SU-DHL-6 (cell line): ENCODE measurements at regions not wholly inside any gene's neighbourhood (a gene's known extent, or its start where the extent isn't known, plus 50 kb on each side); places are given as distances from the start of the nearest gene placed in this dataset.

Experiments used
- H2AFZ ChIP-seq: fragments of 200-600 bp; sonication (generic); 2 replicates; pipeline ENCODE4 v1.6.1; 2014; ENCODE audit warnings: low read depth, mild to moderate bottlenecking, moderate library complexity, mixed read lengths, antibody characterized with exemption, low read length; ENCODE audit not compliant: severe bottlenecking
- H3F3A ChIP-seq: fragments of 200-600 bp; shearing (Covaris generic); 2 replicates; pipeline ENCODE4 v1.6.0; 2016; ENCODE audit warnings: antibody characterized with exemption, mild to moderate bottlenecking; ENCODE audit not compliant: insufficient read depth
- H3K27ac ChIP-seq: fragments of 200-600 bp; sonication (generic); 2 replicates; pipeline ENCODE4 v1.5.1; 2016; ENCODE audit warnings: low read depth, mild to moderate bottlenecking, low read length, moderate library complexity, mixed read lengths
- H3K27me3 ChIP-seq: fragments of 200-600 bp; sonication (generic), shearing (Covaris generic); 2 replicates; pipeline ENCODE4 v1.6.0; 2014; ENCODE audit warnings: mild to moderate bottlenecking, low read length
- H3K36me3 ChIP-seq: fragments of 200-600 bp; sonication (generic); 2 replicates; pipeline ENCODE4 v1.6.1; 2014; ENCODE audit warnings: mild to moderate bottlenecking, low read length, mixed read lengths
- H3K4me2 ChIP-seq: fragments of 300-600, 200-600 bp; shearing (Covaris generic), sonication (generic); 2 replicates; pipeline ENCODE4 v1.6.0; 2014; ENCODE audit warnings: low read length, low read depth, mild to moderate bottlenecking; ENCODE audit not compliant: poor library complexity, severe bottlenecking
- H3K4me3 ChIP-seq: fragments of 200-600 bp; sonication (generic); 2 replicates; pipeline ENCODE4 v1.5.1; 2014; ENCODE audit warnings: antibody characterized with exemption, low read length, mild to moderate bottlenecking, mixed read lengths; ENCODE audit not compliant: insufficient read depth, poor library complexity, severe bottlenecking
- H3K79me2 ChIP-seq: fragments of 200-600 bp; sonication (generic); 2 replicates; pipeline ENCODE4 v1.6.1; 2014; ENCODE audit warnings: mild to moderate bottlenecking, low read length, moderate library complexity; ENCODE audit not compliant: insufficient read depth
- H3K9ac ChIP-seq: fragments of 200-600 bp; sonication (generic); 2 replicates; pipeline ENCODE4 v1.7.0; 2014; ENCODE audit warnings: mild to moderate bottlenecking, low read length
- H3K9me2 ChIP-seq: fragments of 200-600 bp; sonication (generic); replicated peaks from 2 replicates; pipeline ENCODE4 v1.6.1; 2014; ENCODE audit warnings: low read length; ENCODE audit not compliant: insufficient read depth
- H3K9me3 ChIP-seq: fragments of 200-600 bp; sonication (generic); 2 replicates; pipeline ENCODE4 v1.6.1; 2014; ENCODE audit warnings: low read length, mixed read lengths; ENCODE audit not compliant: insufficient read depth
- H4K20me1 ChIP-seq: fragments of 200-600 bp; sonication (generic); 2 replicates; pipeline ENCODE4 v1.6.1; 2014; ENCODE audit warnings: low read depth, mild to moderate bottlenecking, antibody characterized with exemption, low read length, moderate library complexity, mixed read lengths
- EZH2phosphoT487 ChIP-seq: fragments of 200-600 bp; sonication (generic), shearing (Covaris generic); conservative IDR thresholded peaks from 2 replicates; pipeline ENCODE4 v1.6.1; 2018; ENCODE audit warnings: mild to moderate bottlenecking, antibody characterized with exemption, low read length, moderate library complexity, mixed read lengths
- TF ChIP-seq, protein P1 (sequence below): fragments of 200-600 bp; sonication (generic); IDR thresholded peaks from one replicate; pipeline ENCODE4 v1.5.1; 2017; ENCODE audit warnings: antibody characterized with exemption, mild to moderate bottlenecking, low read length, moderate library complexity; ENCODE audit not compliant: insufficient read depth, poor library complexity, severe bottlenecking

DNA sequence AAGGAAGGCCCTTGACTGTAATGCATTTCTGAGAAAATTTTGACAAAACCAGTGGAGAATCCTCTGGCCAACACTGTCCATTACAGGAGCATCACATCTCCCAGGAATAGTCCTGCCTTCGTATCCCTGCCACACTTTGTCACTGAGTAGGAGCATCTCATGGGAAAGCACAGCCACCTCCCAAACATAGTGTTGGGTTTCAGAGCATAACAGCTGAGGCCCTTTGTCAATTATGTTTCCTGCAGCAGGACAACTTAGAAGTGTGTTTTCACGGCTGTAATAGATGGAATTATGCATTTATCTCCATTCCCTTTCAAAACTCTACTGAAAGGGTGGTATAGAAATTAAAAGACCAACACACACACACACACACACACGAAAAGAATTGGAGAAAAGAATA is 91.1 kb upstream of the SMAD1 start:
- no peaks in the 10 kb centered on the region for H3K9me2 ChIP-seq
- H3K79me2 ChIP-seq = no peaks in the 10 kb centered on the region
- no peaks in the 10 kb centered on the region for H3F3A ChIP-seq
- H3K9me3 ChIP-seq = no peaks in the 10 kb centered on the region
- H3K9ac ChIP-seq = no peak overlapping the region
- no peak overlapping the region for H3K4me2 ChIP-seq
- no peak overlapping the region for H3K27ac ChIP-seq
- TF ChIP-seq, protein P1, sequence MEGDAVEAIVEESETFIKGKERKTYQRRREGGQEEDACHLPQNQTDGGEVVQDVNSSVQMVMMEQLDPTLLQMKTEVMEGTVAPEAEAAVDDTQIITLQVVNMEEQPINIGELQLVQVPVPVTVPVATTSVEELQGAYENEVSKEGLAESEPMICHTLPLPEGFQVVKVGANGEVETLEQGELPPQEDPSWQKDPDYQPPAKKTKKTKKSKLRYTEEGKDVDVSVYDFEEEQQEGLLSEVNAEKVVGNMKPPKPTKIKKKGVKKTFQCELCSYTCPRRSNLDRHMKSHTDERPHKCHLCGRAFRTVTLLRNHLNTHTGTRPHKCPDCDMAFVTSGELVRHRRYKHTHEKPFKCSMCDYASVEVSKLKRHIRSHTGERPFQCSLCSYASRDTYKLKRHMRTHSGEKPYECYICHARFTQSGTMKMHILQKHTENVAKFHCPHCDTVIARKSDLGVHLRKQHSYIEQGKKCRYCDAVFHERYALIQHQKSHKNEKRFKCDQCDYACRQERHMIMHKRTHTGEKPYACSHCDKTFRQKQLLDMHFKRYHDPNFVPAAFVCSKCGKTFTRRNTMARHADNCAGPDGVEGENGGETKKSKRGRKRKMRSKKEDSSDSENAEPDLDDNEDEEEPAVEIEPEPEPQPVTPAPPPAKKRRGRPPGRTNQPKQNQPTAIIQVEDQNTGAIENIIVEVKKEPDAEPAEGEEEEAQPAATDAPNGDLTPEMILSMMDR = no peak
- no peak for TF ChIP-seq EZH2phosphoT487
- H3K4me3 ChIP-seq = no peak overlapping the region
- no peaks in the 10 kb centered on the region for H4K20me1 ChIP-seq
- no peaks in the 10 kb centered on the region for H3K36me3 ChIP-seq
- no peak overlapping the region for H2AFZ ChIP-seq
- no peaks in the 10 kb centered on the region for H3K27me3 ChIP-seq

DNA sequence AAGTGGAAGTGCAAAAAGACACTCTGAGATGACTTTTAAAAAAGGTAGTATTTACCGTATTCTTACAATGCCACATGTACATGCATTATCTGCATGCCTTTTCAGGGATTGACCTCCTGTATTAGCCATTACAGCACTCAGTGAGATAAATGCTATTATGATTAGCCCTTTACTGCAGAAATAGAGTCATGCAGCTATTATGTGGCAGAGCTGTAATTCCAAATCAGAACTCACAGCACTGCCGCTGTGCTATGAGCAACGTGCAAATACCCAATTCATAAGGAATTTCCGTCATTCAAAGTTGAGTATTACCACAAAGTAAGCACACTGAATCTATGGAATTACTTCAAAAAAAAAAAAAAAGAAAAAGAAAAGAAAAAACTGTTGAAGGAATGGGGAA is 92.1 kb upstream of the SMAD1 start:
- no peak overlapping the region for H3K4me2 ChIP-seq
- no peaks in the 10 kb centered on the region for H3K27me3 ChIP-seq
- no peak for TF ChIP-seq EZH2phosphoT487
- TF ChIP-seq, protein P1 = no peak
- H4K20me1 ChIP-seq = no peaks in the 10 kb centered on the region
- H3K4me3 ChIP-seq = no peak overlapping the region
- H3K9me2 ChIP-seq = no peaks in the 10 kb centered on the region
- H3K36me3 ChIP-seq = no peaks in the 10 kb centered on the region
- H3K9me3 ChIP-seq = no peaks in the 10 kb centered on the region
- no peak overlapping the region for H2AFZ ChIP-seq
- H3K79me2 ChIP-seq = no peaks in the 10 kb centered on the region
- no peak overlapping the region for H3K27ac ChIP-seq
- H3F3A ChIP-seq = no peaks in the 10 kb centered on the region
- H3K9ac ChIP-seq = no peak overlapping the region

DNA sequence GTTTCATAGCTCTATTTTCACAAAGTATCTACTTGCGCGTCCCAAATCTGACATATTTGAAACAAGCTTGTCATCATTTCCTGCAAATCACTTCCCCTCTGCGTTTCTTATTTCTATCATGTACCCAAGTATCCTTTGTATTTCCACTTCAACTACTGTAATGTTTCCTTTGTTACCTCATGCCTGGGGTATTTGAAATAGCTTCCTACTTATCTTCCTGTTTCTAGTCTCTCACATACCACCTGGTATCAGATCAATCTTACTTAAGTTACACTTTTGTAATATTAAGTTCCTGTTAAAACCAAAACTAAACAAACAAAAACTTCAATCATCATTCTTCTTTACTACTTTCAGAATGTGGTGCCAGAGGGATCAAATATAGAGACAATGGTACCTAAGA is 93.6 kb upstream of the SMAD1 start:
- Histone ChIP-seq H3K79me2 (no peaks in the 10 kb centered on the region), H3K9ac (no peak overlapping the region), H3F3A (no peaks in the 10 kb centered on the region), H3K4me2 (no peak overlapping the region), H3K4me3 (no peak overlapping the region), H3K9me2 (no peaks in the 10 kb centered on the region), H3K27ac (no peak overlapping the region), H3K27me3 (no peaks in the 10 kb centered on the region), H4K20me1 (no peaks in the 10 kb centered on the region), H2AFZ (no peak overlapping the region), H3K36me3 (no peaks in the 10 kb centered on the region), H3K9me3 (no peaks in the 10 kb centered on the region)
- TF ChIP-seq, protein P1 = no peak

DNA sequence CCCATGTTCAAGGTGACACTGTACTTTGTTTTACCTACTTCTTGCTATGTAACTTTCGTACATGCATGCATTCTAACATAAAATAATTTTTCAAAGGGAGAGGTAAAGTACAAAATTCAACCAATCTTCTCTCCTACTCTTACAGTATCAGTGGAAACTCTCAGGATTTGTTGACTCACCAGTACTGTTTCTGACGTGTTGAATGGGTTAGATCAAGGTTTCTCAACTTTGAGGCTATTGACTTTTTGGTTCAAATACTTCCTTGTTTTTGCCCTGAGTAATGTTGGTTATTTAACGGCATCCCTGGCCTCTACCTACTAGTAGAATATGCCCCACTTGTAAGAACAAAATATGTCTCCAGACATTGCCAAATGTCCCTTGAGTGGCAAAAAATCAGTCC is 94.6 kb upstream of the SMAD1 start:
- Histone ChIP-seq H3F3A (no peaks in the 10 kb centered on the region), H3K27me3 (no peaks in the 10 kb centered on the region), H3K79me2 (no peaks in the 10 kb centered on the region), H3K9me2 (no peaks in the 10 kb centered on the region), H2AFZ (no peak overlapping the region), H4K20me1 (no peaks in the 10 kb centered on the region), H3K4me2 (no peak overlapping the region), H3K27ac (no peak overlapping the region), H3K9me3 (no peaks in the 10 kb centered on the region), H3K9ac (no peak overlapping the region), H3K4me3 (no peak overlapping the region), H3K36me3 (no peaks in the 10 kb centered on the region)
- TF ChIP-seq, protein P1 = no peak
- no peak for TF ChIP-seq EZH2phosphoT487
